Fibroblast of gingiva (primary cell): ENCODE measurements at regions not wholly inside any gene's neighbourhood (a gene's known extent, or its start where the extent isn't known, plus 50 kb on each side); places are given as distances from the start of the nearest gene placed in this dataset.

Experiments
- DNase-seq: peaks from one replicate; pipeline ENCODE4 v3.0.0-alpha.2; 2011; ENCODE audit warnings: low read depth

DNA sequence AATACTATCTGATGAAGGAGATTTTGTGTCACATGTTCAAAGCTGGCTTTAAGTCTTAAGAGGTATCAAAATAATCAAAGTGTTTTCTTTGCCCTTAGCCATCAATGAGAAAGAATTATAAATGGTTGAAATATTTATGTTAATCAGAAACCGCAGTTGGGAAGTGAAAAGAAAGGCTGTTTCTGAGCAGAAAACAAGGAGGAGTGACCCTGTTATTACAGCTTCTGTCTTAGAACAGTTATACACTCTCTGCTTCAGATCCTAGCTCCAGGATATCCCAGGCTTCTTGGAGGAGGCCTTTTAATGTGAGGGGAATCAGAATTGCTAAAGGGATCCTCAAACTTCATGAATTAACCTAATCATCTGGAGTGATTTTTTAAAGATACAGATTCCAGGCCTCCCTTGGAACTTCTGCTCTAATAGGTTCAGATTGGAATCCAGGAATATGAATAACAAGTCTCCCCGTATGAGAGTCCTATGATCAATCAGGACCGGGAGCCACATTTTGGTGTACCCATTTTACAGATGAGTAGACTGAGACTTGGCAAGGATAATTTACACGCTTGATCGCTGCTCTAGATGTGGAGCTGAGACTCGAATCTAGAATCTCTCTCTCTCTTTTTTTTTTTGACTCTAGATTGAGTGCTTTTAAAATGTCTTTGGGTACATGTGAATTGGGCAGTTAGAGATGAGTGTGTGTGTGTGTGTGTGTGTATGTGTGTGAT lies 50.8 kb upstream of the JAG1 start:
- DNase-seq: no peak

DNA sequence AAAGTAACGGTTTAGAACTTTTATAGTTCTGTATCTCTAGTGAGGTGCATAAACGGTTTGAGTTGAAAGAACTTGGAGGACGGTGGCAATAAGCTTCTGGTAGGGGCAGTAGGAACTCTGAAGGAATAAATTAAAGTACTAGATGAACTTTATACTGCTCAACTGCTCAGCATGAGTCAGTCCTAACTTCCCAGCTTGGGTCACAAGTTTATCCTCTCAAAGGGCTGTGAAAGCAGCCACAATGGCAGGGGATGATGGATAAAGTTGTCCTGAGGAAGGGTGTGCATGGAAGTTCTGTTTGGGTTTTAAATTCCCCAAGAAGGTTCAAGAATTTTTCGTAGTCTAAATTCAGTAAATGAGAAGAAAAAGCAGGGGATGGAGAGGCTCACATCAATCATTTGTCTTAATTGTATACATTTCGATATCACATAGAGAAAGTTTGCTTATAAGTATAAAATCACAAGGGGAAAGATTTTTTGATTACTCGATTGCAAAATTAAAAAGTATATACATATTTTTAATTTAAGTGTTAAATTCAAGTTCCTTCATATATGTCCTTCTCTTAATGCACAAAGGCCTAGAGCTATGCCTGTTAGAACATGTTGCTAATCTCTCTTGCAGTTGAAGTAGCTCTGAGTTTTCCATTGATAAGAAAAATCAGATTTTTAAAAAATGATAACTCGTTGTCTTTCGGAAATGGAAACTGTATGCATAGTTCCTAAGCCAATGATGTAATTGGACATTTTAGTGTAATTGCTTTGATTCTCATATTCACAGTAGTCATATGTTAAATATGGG lies 55.3 kb upstream of the JAG1 start:
- DNase-seq: no peak

DNA sequence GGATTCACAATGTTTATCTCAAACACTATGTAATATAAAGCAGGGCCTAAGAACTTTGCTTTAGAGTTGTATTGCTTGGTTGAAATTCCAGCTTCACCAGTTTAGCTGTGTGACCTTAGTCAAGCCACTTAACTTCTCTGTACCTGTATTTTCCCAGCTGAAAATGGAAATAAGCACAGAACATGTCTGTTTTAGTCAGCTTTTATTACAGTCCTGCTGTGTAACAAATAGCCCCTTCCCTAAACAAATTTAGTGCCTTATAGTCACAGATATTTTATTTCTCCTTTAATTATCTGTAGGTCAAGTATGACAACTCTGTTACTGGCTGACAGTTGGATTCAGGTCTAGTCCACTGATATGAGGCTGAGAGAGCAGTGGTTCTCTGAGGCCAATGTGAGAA lies 56.0 kb upstream of the JAG1 start:
- DNase-seq: no peak

DNA sequence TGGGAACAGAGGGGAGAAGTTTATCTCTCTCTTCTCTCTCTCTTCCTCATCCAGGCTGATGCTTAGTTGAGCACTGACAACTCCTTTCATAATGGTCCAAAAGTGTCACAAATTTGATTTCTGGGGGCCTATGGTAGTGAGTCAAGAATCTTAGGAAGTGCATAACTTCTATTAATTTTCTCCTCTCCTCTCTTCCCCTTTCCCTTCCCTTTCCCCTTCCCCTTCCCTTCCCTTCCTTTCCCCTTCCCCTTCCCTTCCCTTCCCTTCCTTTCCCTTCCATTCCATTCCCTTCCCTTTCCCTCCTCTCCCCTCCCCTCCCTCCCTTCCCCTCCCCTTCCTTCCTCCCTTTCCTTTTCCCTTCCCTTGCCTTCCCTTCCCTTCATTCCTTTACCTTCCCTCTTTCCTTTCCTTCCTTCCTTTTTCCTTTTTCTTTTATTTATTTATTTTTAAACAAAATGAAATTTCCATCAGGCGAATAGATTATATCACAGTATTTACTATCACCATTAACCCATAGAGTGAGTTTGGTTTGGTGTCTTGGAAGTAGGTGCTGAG lies 56.9 kb upstream of the JAG1 start:
- DNase-seq: no peak

DNA sequence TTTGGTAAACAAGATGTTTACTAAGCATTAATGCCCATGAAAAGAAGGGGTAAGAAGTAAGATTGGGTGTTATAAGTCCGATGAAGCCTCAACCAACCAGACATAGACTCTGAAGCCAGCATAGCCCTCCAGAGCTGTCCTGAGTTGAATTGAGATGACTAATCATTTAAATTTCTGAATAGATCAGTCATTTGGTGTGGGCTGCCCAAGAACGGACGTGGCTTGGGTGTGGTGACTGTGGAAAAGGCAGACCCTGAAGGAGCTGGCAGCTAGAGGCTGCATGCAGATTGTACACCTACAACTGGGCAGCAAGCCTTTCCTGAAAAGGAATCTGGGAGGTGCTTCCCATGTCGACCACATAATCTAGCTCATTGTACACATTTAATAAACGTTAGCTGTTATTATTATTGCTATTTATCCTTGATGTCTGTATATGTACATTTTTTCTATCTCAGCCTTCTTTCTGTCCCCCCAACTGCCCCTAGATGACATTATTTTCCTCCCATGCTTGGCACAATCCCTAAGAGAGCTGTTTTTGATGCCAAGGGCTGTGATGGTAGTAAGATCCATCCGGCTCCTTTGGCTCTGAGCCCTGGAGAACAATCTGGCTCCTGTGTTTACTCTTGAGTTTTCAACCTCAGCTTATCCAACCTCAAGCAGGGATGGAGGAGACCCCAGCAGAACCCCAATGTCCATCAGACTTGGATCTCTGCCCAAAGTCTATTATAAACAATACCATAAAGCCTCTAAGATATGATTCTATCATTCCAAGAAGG lies 57.6 kb upstream of the JAG1 start:
- DNase-seq: no peak

DNA sequence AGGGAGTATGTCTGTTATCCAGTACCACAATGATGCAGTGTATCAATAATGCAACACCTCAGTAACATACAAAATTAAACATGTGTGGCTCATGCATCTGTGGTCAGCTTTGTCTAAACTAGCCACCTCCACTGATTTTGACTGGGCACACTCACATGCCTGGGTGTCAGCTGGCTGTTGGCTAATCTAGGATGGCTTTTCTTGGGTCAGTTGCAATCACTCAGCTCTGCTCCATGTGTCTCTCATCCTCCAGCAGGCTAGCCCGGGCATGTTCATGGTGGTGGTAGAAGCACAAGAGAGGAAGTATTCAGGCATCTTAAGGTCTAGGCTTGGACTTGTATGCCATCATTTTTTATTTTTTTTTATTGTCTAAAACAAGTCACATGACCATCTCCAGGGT lies 59.3 kb upstream of the JAG1 start:
- peak; percentile 24 for DNase-seq

DNA sequence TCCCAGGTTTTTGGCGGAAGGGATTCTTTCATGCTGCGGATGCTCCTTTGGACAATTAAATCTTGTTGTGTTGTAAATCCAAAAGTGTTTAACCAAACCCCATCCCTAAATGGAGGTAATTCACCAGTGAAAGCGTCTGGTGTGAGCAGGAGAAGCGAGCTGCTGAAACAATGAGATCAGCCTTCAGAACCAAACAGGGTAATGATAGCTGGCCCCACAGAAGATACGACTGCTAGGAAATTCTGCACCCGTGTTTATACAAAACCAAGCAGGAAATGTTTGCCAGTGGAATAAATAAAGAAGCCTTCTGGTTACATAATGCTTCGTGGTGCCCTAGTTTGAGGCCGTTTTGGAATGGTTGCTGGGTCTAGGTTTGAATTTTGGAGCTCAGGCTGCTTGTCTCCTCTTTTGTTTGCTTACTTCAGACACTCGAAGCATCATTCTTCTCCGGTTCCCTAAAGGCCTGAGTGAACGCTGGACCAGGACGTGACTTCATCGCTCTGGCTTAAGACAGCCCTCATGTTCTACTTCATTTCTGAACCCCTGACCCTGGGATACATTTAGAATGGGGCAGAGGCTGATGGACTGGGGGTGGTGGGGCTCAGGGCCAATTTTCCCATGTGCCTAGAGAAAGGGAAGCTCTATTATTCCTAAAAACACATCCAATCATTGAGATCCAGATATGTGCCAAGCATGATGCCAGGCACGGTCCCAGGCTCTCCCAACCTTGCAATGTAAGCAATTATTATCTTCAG lies 61.6 kb upstream of the JAG1 start:
- no peak for DNase-seq

DNA sequence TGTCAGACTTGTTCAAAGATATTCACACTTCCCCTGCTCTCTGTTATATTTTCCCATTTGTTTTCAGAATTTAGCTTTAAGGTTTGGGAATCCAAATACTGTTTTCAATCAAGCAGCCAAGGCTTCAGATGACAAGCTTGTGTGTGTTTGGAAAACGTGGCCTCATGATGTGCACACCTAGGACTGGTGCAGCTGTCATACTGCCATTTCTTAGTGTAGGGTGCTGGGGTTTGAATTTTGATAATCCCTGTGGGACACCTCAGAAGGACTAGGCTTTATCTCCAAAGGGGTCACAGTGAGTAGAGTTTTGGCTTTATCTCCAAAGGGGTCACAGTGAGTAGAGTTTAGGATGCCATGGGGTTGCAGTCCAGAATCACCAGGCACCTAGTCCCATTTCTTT lies 65.3 kb upstream of the JAG1 start:
- DNase-seq: no peak

DNA sequence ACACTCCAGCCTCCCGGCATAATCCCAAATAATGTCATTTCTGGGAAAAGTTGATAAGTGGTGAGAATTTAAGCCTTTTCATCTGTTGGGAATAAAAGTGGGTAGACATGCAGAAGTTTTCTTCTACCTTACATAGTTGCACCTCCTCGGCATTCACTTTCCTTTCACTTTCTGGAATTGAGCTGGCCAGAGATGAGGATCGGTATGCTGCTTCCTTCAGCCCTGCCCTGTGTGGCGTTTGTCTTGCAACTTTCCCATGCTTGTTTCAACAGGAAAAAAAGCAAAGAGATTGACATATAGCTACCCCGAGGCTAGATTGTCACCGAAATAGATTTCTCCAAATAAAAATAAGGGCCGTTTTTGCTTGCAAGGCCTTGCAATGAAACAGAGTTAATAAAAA lies 65.8 kb upstream of the JAG1 start:
- no peak for DNase-seq

DNA sequence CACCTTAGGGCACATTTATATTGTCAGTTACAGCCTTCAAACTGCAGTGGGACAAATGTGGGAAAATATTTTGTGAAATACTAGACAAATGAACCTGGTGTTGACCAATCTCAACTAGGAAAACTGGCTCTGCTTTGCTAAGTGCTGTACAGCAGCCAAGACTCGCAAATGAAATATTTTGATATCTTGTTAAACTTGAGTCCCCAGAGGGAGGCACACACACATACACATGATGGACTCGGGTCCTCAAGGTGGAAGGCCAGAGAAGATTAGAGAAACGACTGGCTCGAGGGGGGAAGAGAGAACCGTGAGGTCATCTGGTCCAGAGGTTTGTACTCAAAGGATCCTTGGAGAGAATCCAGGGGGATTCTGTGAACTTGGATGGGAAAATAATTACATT lies 67.3 kb upstream of the JAG1 start:
- peak; percentile 55 for DNase-seq

DNA sequence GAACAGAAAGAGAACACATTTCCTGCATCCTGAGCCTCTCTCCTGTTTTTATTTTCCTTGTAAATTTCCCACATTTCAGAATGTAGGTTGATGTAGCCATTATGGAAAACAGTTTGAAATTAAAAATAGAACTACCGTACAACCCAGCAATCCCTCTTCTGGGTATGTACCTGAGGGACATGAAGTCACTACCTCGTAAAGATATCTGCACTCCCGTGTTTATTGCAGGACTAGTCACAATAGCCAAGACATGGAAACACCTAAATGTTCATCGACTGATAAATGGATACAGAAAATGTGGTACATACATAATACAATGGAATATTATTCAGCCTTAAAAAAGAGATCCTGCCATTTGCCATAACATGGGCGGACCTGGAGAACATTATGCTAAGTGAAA lies 72.0 kb upstream of the JAG1 start:
- DNase-seq: no peak

DNA sequence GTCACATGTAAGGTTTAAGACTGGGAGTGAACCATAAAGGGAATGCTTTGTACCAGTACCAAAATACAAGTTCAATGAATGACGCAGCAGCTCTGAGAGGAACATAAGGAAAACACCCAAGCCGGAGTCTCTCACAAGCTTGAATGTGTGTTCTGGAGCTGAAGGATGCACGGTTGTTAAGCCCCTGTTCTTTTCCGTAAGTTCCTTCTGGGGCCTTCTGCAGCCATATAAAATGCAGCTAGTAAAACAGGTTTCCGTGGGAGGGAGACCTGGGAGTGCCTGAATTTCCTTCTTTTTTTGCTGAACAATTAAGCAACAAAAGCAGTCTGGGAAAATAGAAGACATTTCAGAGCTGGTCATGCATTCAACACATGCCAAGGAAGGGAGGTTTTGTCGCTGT lies 73.2 kb upstream of the JAG1 start:
- no peak for DNase-seq

DNA sequence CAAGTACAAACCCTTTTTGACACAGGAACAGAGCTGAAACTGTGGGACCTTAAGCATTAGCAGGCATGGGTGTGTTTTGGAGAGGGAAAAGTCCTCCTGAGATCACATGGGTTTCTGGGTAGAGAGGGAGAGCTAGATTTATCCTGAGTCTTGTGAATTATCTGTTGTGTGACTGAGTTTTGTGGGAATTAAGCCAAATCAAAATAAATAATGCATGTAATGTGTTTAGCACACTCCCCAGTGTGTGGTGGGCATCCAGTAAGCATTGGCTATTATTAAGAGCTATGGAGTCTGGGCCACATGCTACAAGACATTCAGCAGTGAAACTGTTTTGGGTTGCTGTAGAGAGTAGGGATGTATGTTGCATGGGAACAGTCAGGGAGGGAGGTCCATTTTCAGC lies 75.3 kb upstream of the JAG1 start:
- no peak for DNase-seq

DNA sequence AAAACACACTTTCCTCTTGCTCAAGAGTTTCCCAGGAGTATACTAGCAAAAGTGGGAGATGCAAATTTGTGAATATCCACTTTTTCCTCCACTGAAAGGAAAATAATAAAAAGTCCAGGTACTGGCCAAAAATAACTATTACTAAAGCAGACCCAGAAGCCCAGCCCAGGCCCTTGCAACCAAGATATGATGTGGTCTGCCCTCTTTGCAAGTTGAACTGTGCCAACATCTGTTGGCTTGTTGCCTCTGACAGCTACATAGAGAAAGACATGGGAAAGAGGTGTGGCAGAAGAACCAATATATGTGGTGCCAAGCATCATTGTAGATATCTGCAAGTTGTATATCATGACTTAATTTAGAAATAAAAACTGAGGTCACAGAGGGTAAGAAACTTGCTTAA lies 78.4 kb upstream of the JAG1 start:
- no peak for DNase-seq

DNA sequence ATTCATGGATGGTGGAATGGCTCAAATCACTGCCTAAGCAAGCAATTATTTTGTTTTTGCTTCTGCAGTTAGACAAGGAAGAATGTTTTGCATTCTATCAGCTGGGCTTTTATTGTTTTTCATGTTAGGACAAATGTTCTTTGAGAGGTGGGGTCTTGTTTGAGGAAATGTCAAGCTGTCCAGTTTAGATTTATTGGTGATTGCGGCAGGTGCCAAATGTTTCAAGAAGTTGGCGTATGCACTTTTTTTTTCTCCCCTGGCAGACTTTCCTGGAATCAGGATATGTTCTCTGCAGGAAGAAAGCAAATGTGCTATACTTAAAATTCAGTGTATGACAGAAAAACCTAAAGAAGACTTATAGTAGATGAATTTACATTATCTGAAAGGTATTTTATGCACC lies 81.0 kb upstream of the JAG1 start:
- DNase-seq: no peak

DNA sequence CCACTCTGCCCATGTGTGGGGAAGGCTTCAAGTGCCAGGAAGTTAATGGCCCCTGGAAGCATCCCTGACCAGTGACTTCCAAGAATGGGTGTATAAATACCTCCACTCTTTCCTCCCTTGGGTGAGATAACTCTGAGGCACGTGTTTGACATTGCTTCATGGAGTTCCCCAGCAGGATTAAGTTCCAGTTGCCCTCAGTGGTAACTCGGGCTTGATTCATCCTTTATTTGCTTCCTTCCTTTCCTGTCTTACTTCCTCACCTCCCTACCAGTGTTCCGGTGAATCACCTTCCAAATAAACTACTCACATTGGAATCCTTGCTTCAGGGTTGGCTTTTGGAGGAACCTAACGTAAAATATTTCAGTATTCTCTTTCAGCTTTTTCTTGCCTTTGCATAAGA lies 84.6 kb upstream of the JAG1 start:
- no peak for DNase-seq

DNA sequence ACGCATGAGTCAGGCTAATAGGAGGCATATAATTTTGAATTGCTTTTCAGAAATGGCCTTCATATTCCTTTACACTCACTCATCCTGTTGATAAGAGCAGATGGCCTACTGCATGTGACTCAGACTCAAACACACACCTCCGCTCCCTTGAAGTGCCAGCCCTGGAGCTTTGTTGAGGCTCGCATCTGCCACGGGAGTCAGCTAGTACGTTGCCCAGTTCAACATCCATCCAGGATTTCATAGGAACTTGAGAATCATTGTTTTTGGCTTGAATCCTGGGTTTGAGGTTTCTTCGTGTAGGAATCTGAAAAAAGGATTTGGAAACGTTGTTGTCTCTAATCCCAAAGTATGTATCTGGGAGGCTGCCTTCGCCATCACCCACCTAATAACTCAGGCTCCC lies 87.4 kb upstream of the JAG1 start:
- DNase-seq: peak; percentile 16

DNA sequence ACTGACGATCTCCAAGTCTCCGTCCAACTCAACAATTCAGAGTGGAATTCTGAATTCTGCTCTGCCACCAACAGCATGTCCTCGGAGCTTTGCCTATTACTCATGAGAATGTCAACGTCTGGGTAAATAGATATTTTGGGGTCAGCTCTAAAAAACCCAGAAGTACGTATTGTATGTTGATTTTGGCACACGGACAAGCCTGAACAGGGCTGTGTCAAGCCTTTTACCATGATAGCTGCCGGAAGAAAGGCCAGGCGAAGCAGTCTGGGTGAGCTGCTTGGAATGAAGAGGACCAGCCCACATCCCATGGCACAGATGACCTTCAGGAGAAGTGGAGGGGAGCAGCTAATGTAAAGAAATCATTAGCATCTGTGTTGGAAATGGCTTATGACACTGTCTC lies 88.0 kb upstream of the JAG1 start:
- peak; percentile 5 for DNase-seq

DNA sequence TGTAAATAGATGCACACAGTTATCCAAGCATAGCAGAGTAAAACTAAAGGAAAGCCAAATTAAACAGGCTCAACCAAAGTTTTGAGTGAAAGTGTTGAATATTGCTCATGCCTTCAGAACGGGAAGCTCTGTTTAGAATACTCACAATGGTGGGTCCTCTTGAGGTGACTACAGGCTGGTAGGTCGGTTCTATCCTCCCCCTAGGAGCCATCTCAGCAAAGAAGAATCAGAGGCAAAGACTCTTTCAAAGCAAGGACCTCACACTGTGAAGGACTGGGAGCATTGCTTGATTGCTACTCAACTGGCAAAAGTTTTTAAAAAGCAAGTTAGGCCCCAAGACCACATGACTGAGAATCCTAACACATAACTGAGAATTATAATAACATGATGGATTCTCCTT lies 88.4 kb upstream of the JAG1 start:
- no peak for DNase-seq

DNA sequence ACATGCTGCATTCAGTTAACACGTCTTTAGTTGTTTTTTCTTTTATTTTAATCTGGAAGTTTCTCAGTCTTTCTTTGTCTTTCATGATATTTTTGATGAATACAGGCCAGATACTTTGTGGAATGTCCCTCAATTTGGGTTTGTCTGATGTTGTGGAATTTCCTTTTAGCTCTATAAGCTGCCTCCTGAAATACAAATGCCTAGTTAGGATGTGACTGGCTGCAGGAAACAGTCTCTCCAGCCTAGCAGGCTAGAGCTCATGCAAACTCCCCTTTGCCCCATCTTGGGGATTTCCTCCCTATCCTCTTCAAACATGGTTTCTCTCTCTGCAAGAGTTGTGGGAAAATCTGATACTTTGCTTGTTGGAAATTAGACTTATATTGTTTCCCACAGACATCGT lies 89.3 kb upstream of the JAG1 start:
- no peak for DNase-seq

DNA sequence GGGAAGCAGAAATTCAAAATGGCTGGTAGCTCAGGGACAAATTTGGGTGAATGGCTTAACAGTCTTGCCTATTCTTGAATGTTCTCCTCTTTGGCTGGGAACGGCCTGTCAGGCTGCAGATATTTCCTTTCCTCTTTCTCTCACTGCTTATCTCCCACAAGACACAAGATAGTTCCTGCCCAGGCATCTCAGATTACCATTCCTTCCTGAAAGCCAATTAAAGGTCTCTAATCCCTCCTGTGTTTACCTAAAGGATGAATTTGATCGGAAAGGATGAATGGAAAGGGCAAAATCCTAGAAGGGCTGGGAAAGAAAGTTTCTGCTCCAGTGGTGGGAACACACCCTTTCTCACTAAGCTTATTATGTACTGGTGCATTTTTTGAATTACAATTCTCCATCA lies 95.9 kb upstream of the JAG1 start:
- DNase-seq: no peak

DNA sequence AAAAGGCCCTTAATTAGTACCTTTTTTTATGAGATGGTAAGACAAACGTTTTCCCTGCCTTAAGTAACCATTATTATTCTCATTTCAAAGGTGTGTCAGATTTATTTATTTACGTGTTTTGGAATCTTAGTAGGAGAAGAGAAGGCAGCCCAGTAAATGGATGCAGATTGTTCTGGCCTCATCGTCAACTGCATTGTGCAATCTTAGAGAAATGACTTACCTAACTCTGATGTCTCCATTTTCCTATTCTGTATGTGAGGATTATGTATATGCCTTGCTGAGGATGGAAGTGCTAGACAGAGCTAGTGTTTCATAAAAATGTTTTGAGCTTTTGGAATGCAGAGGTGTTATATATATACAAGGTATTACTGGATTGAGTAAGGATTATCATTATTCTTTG lies 97.0 kb upstream of the JAG1 start:
- no peak for DNase-seq
